HG02852 (cell line): ENCODE measurements at regions not wholly inside any gene's neighbourhood (a gene's known extent, or its start where the extent isn't known, plus 50 kb on each side); places are given as distances from the start of the nearest gene placed in this dataset.
A peak's percentile ranks its signal among the peaks of the same experiment; 100 is the strongest.
"Not testable (repeated sequence)": the region's sequence is repeated elsewhere in the genome, so short reads cannot be mapped to it uniquely, and the experiment has no call there.

ENCODE experiments used
- ATAC-seq: cut with Tn5 transposase; IDR thresholded peaks from one replicate; pipeline ENCODE4 v1.9.1; 2021; ENCODE audit warnings: mild to moderate bottlenecking, moderate library complexity; ENCODE audit not compliant: unreplicated experiment

- no peak for ATAC-seq
These were observed 1064.0 kb upstream of the PCDH10 start for GRCh38 chr4:132085105-132085504.

- no peak for ATAC-seq
These were observed 1055.1 kb upstream of the PCDH10 start for GRCh38 chr4:132094017-132094416.

GRCh38 chr4:132097041-132097440 is 1052.1 kb upstream of the PCDH10 start:
- no peak for ATAC-seq

- ATAC-seq = no peak
These were observed 1047.6 kb upstream of the PCDH10 start for GRCh38 chr4:132101526-132101925.

- ATAC-seq = no peak
These were observed 1040.3 kb upstream of the PCDH10 start for GRCh38 chr4:132108784-132109183.

- ATAC-seq = no peak
These were observed 1034.2 kb upstream of the PCDH10 start for GRCh38 chr4:132114885-132115284.

GRCh38 chr4:132122741-132123140 is 1026.4 kb upstream of the PCDH10 start:
- not testable (repeated sequence) for ATAC-seq

- ATAC-seq = peak; percentile 80
These were observed 1025.0 kb upstream of the PCDH10 start for GRCh38 chr4:132123870-132124623.

GRCh38 chr4:132124624-132124974 is 1024.5 kb upstream of the PCDH10 start:
- no peak for ATAC-seq

- no peak for ATAC-seq
These were observed 1024.0 kb upstream of the PCDH10 start for GRCh38 chr4:132125131-132125530.

- ATAC-seq = no peak
These were observed 1016.7 kb upstream of the PCDH10 start for GRCh38 chr4:132132433-132132832.

- ATAC-seq = no peak
These were observed 979.4 kb upstream of the PCDH10 start for GRCh38 chr4:132169660-132170059.

GRCh38 chr4:132180020-132180427 is 969.1 kb upstream of the PCDH10 start:
- no peak for ATAC-seq

GRCh38 chr4:132195176-132195575 is 953.9 kb upstream of the PCDH10 start:
- ATAC-seq = no peak

- no peak for ATAC-seq
These were observed 945.5 kb upstream of the PCDH10 start for GRCh38 chr4:132203618-132204017.

GRCh38 chr4:132214519-132214918 is 934.6 kb upstream of the PCDH10 start:
- no peak for ATAC-seq

GRCh38 chr4:132218406-132218805 is 930.7 kb upstream of the PCDH10 start:
- ATAC-seq = no peak

GRCh38 chr4:132227151-132227856 is 921.8 kb upstream of the PCDH10 start:
- no peak for ATAC-seq

- ATAC-seq = not testable (repeated sequence)
These were observed 921.3 kb upstream of the PCDH10 start for GRCh38 chr4:132227857-132228165.

- no peak for ATAC-seq
These were observed 920.4 kb upstream of the PCDH10 start for GRCh38 chr4:132228676-132229075.

- no peak for ATAC-seq
These were observed 919.1 kb upstream of the PCDH10 start for GRCh38 chr4:132230025-132230424.

- ATAC-seq = no peak
These were observed 910.4 kb upstream of the PCDH10 start for GRCh38 chr4:132238697-132239096.

- no peak for ATAC-seq
These were observed 909.0 kb upstream of the PCDH10 start for GRCh38 chr4:132240081-132240480.
